A673 (cell line): ENCODE measurements at regions not wholly inside any gene's neighbourhood (a gene's known extent, or its start where the extent isn't known, plus 50 kb on each side); places are given as distances from the start of the nearest gene placed in this dataset.

ENCODE experiments used
- BruUV-seq: library from RNA; stranded (reverse); fragments of 400-500 nt; replicated peaks from 2 replicates; lab custom pipeline; 2021; lab: Mats Ljungman, UMichigan
- CTCF ChIA-PET: fragments of 300-600 bp; sonication (Branson Sonifier 250); formaldehyde crosslinking; loops from one replicate; lab custom pipeline; 2022; ENCODE audit warnings: antibody characterized with exemption; lab: Charles Lee
- POLR2A ChIA-PET: fragments of 300-600 bp; sonication (Branson Sonifier 250); formaldehyde crosslinking; loops from one replicate; lab custom pipeline; 2022; ENCODE audit warnings: antibody characterized with exemption; ENCODE audit not compliant: low non-redundant PET; lab: Charles Lee
- DNase-seq: peaks from one replicate; pipeline ENCODE4 v3.0.0-alpha.2; 2015; ENCODE audit warnings: low spot score
- H3K27ac ChIP-seq: fragments of 200-600 bp; sonication (generic); 2 replicates; pipeline ENCODE4 v1.5.1; 2016; ENCODE audit warnings: mixed run types, low read depth, mild to moderate bottlenecking, mixed read lengths, antibody characterized with exemption, low read length; ENCODE audit not compliant: poor library complexity, severe bottlenecking
- H3K27me3 ChIP-seq: fragments of 200-600 bp; sonication (generic); replicated peaks from 2 replicates; pipeline ENCODE4 v1.6.1; 2017; ENCODE audit warnings: mixed run types, low read depth, mild to moderate bottlenecking, mixed read lengths, antibody characterized with exemption, low read length; ENCODE audit not compliant: insufficient read depth, poor library complexity
- H3K36me3 ChIP-seq: fragments of 200-600 bp; sonication (generic); 2 replicates; pipeline ENCODE4 v1.6.1; 2016; ENCODE audit warnings: mixed run types, mild to moderate bottlenecking, mixed read lengths, antibody characterized with exemption, low read length; ENCODE audit not compliant: insufficient read depth, poor library complexity, severe bottlenecking
- H3K4me1 ChIP-seq: fragments of 200-600 bp; sonication (generic); 2 replicates; pipeline ENCODE4 v1.6.1; 2017; ENCODE audit warnings: mixed run types, mild to moderate bottlenecking, mixed read lengths, antibody characterized with exemption, low read length; ENCODE audit not compliant: insufficient read depth, poor library complexity, severe bottlenecking
- H3K4me3 ChIP-seq: fragments of 200-600 bp; sonication (generic); 2 replicates; pipeline ENCODE4 v1.5.1; 2016; ENCODE audit warnings: low read depth, mixed run types, mild to moderate bottlenecking, mixed read lengths, low read length; ENCODE audit not compliant: poor library complexity, severe bottlenecking
- H3K9me3 ChIP-seq: fragments of 200-600 bp; sonication (generic); 2 replicates; pipeline ENCODE4 v1.6.1; 2016; ENCODE audit warnings: mixed run types, low read depth, mild to moderate bottlenecking, mixed read lengths, antibody characterized with exemption, low read length; ENCODE audit not compliant: poor library complexity, severe bottlenecking
- CTCF ChIP-seq: fragments of 300-800, 200-600 bp; sonication (generic); conservative IDR thresholded peaks from 2 replicates; pipeline ENCODE4 v1.5.1; 2017; ENCODE audit warnings: low read depth, mild to moderate bottlenecking, antibody characterized with exemption, low read length, moderate library complexity, mixed read lengths
- EZH2 ChIP-seq: fragments of 200-600 bp; sonication (generic); IDR thresholded peaks from 2 replicates; pipeline ENCODE4 v1.6.1; 2017; ENCODE audit warnings: borderline replicate concordance, low read depth, mild to moderate bottlenecking, mixed read lengths, antibody characterized with exemption, low read length; ENCODE audit not compliant: poor library complexity, severe bottlenecking
- intact Hi-C: fragments of 100-400 bp; cut with micrococcal nuclease; formaldehyde crosslinking; loops from one replicate; pipeline ENCODE4 v1.10.0; 2022; ENCODE audit not compliant: unreplicated experiment

GRCh38 chr2:47264143-47264542 is 87.8 kb upstream of the CALM2 start:
- POLR2A ChIA-PET, result no interaction called here
- CTCF ChIA-PET, result no interaction called here
- TF ChIP-seq CTCF (no peak), EZH2 (no peak)
- no TSS peak for BruUV-seq
- intact Hi-C loops, result no loop called here
- no peak for DNase-seq
- Histone ChIP-seq H3K36me3 (no peaks in the 10 kb centered on the region), H3K27ac (no peak overlapping the region), H3K4me3 (no peak overlapping the region), H3K27me3 (no peaks in the 10 kb centered on the region), H3K4me1 (peaks cover 23% of the 10 kb centered on the region), H3K9me3 (no peaks in the 10 kb centered on the region)

GRCh38 chr2:47262657-47263056 is 86.3 kb upstream of the CALM2 start:
- TF ChIP-seq EZH2 (no peak), CTCF (no peak)
- Histone ChIP-seq H3K27me3 (no peaks in the 10 kb centered on the region), H3K27ac (no peak overlapping the region), H3K4me3 (no peak overlapping the region), H3K36me3 (no peaks in the 10 kb centered on the region), H3K4me1 (peaks cover 23% of the 10 kb centered on the region), H3K9me3 (no peaks in the 10 kb centered on the region)
- DNase-seq, result no peak
- ChIA-PET POLR2A (no interaction called here), CTCF (no interaction called here)
- no TSS peak for BruUV-seq
- intact Hi-C loops, result no loop called here

- Histone ChIP-seq H3K4me3 (no peak overlapping the region), H3K9me3 (no peaks in the 10 kb centered on the region), H3K4me1 (peaks cover 15% of the 10 kb centered on the region), H3K27ac (no peak overlapping the region), H3K27me3 (no peaks in the 10 kb centered on the region), H3K36me3 (no peaks in the 10 kb centered on the region)
- TF ChIP-seq CTCF (no peak), EZH2 (no peak)
- POLR2A ChIA-PET, result no interaction called here
- DNase-seq, result no peak
- CTCF ChIA-PET, result no interaction called here
- intact Hi-C loops, result no loop called here
- no TSS peak for BruUV-seq
Observed at GRCh38 chr2:47260971-47261370, 84.7 kb upstream of the CALM2 start.
